ENCODE measurements at regions not wholly inside any gene's neighbourhood (a gene's known extent, or its start where the extent isn't known, plus 50 kb on each side); places are given as distances from the start of the nearest gene placed in this dataset.

GRCh38 chr2:215779912-215780311 is 233.4 kb downstream of the MREG start:
- Mint-ChIP-seq H3K9me3 (no peaks in the 10 kb centered on the region), H3K36me3 (ENCODE audit: insufficient read depth in 2 of 2) (no peaks in the 10 kb centered on the region), H3K4me3 (no peak overlapping the region), H3K4me1 (ENCODE audit: low read depth) (no peaks in the 10 kb centered on the region), H3K27ac (no peak overlapping the region), H3K27me3 (ENCODE audit: low read depth) (peaks cover 40% of the 10 kb centered on the region)
- DNase-seq (no peak), ATAC-seq (replicated peaks in 1 of 2) (no peak)

GRCh38 chr2:215777465-215778044 is 235.8 kb downstream of the MREG start:
- peaks cover 5% of the 10 kb centered on the region for H3K4me1 Mint-ChIP-seq (ENCODE audit: low read depth)
- H3K27ac Mint-ChIP-seq = no peak overlapping the region
- peak in 1 of 2 donors; percentile 21 for ATAC-seq (replicated peaks in 1 of 2)
- H3K27me3 Mint-ChIP-seq (ENCODE audit: low read depth) = peaks cover 33% of the 10 kb centered on the region
- no peaks in the 10 kb centered on the region for H3K9me3 Mint-ChIP-seq
- H3K4me3 Mint-ChIP-seq = no peak overlapping the region
- no peak for DNase-seq
- no peaks in the 10 kb centered on the region for H3K36me3 Mint-ChIP-seq (ENCODE audit: insufficient read depth in 2 of 2)

GRCh38 chr2:215775106-215775505 is 238.2 kb downstream of the MREG start:
- no peak for DNase-seq
- peaks cover 14% of the 10 kb centered on the region for H3K4me1 Mint-ChIP-seq (ENCODE audit: low read depth)
- H3K27me3 Mint-ChIP-seq (ENCODE audit: low read depth) = peaks cover 30% of the 10 kb centered on the region
- no peak for ATAC-seq (replicated peaks in 1 of 2)
- H3K9me3 Mint-ChIP-seq = no peaks in the 10 kb centered on the region
- no peaks in the 10 kb centered on the region for H3K36me3 Mint-ChIP-seq (ENCODE audit: insufficient read depth in 2 of 2)
- H3K27ac Mint-ChIP-seq = peak overlapping the region; percentile 31
- H3K4me3 Mint-ChIP-seq = no peak overlapping the region

- no peak overlapping the region for H3K27ac Mint-ChIP-seq
- peak; percentile 60 to 70 for ATAC-seq (replicated peaks in 1 of 2)
- peaks cover 32% of the 10 kb centered on the region for H3K27me3 Mint-ChIP-seq (ENCODE audit: low read depth)
- peaks cover 14% of the 10 kb centered on the region for H3K4me1 Mint-ChIP-seq (ENCODE audit: low read depth)
- no peak overlapping the region for H3K4me3 Mint-ChIP-seq
- DNase-seq = peak; percentile 16
- no peaks in the 10 kb centered on the region for H3K9me3 Mint-ChIP-seq
- H3K36me3 Mint-ChIP-seq (ENCODE audit: insufficient read depth in 2 of 2) = no peaks in the 10 kb centered on the region
Observed at GRCh38 chr2:215773728-215774127, 239.6 kb downstream of the MREG start.

- Mint-ChIP-seq H3K36me3 (ENCODE audit: insufficient read depth in 2 of 2) (peaks cover 0 to 2% of the 10 kb centered on the region in 2 donors), H3K9me3 (no peaks in the 10 kb centered on the region), H3K4me1 (ENCODE audit: low read depth) (peaks cover 14% of the 10 kb centered on the region), H3K4me3 (no peak overlapping the region), H3K27me3 (ENCODE audit: low read depth) (peaks cover 40% of the 10 kb centered on the region), H3K27ac (peak overlapping the region; percentile 66)
- no peak for ATAC-seq (replicated peaks in 1 of 2)
- no peak for DNase-seq
Observed at GRCh38 chr2:215772634-215773563, 240.5 kb downstream of the MREG start.

- Mint-ChIP-seq H3K4me1 (ENCODE audit: low read depth) (peaks cover 14% of the 10 kb centered on the region), H3K27me3 (ENCODE audit: low read depth) (peaks cover 45% of the 10 kb centered on the region), H3K9me3 (no peaks in the 10 kb centered on the region), H3K27ac (no peak overlapping the region), H3K36me3 (ENCODE audit: insufficient read depth in 2 of 2) (peaks cover 0 to 2% of the 10 kb centered on the region in 2 donors), H3K4me3 (no peak overlapping the region)
- DNase-seq (no peak), ATAC-seq (replicated peaks in 1 of 2) (no peak)
Observed at GRCh38 chr2:215772003-215772402, 241.3 kb downstream of the MREG start.

GRCh38 chr2:215771241-215771640 is 242.1 kb downstream of the MREG start:
- Mint-ChIP-seq H3K4me3 (no peak overlapping the region), H3K9me3 (no peaks in the 10 kb centered on the region), H3K4me1 (ENCODE audit: low read depth) (peaks cover 14% of the 10 kb centered on the region), H3K27me3 (ENCODE audit: low read depth) (peaks cover 50% of the 10 kb centered on the region), H3K27ac (no peak overlapping the region), H3K36me3 (ENCODE audit: insufficient read depth in 2 of 2) (peaks cover 0 to 2% of the 10 kb centered on the region in 2 donors)
- no peak for DNase-seq
- ATAC-seq (replicated peaks in 1 of 2) = no peak

GRCh38 chr2:215770668-215771067 is 242.7 kb downstream of the MREG start:
- Mint-ChIP-seq H3K9me3 (no peaks in the 10 kb centered on the region), H3K27me3 (ENCODE audit: low read depth) (peaks cover 50% of the 10 kb centered on the region), H3K27ac (no peak overlapping the region), H3K4me1 (ENCODE audit: low read depth) (peaks cover 14% of the 10 kb centered on the region), H3K36me3 (ENCODE audit: insufficient read depth in 2 of 2) (peaks cover 0 to 2% of the 10 kb centered on the region in 2 donors), H3K4me3 (no peak overlapping the region)
- no peak for ATAC-seq (replicated peaks in 1 of 2)
- DNase-seq = no peak

- Mint-ChIP-seq H3K36me3 (ENCODE audit: insufficient read depth in 2 of 2) (peaks cover 0 to 2% of the 10 kb centered on the region in 2 donors), H3K4me1 (ENCODE audit: low read depth) (peaks cover 20% of the 10 kb centered on the region), H3K4me3 (no peak overlapping the region), H3K27me3 (ENCODE audit: low read depth) (peaks cover 43% of the 10 kb centered on the region), H3K27ac (no peak overlapping the region), H3K9me3 (no peaks in the 10 kb centered on the region)
- no peak for ATAC-seq (replicated peaks in 1 of 2)
- no peak for DNase-seq
Observed at GRCh38 chr2:215769246-215769645, 244.1 kb downstream of the MREG start.

GRCh38 chr2:215767625-215768024 is 245.7 kb downstream of the MREG start:
- H3K4me1 Mint-ChIP-seq (ENCODE audit: low read depth) = peaks cover 30% of the 10 kb centered on the region
- no peaks in the 10 kb centered on the region for H3K9me3 Mint-ChIP-seq
- no peak overlapping the region for H3K27ac Mint-ChIP-seq
- no peak for ATAC-seq (replicated peaks in 1 of 2)
- H3K4me3 Mint-ChIP-seq = no peak overlapping the region
- peaks cover 0 to 2% of the 10 kb centered on the region in 2 donors for H3K36me3 Mint-ChIP-seq (ENCODE audit: insufficient read depth in 2 of 2)
- no peak for DNase-seq
- H3K27me3 Mint-ChIP-seq (ENCODE audit: low read depth) = peaks cover 35% of the 10 kb centered on the region

GRCh38 chr2:215765729-215766360 is 247.5 kb downstream of the MREG start:
- H3K27me3 Mint-ChIP-seq (ENCODE audit: low read depth) = peaks cover 35% of the 10 kb centered on the region

GRCh38 chr2:215764441-215765048 is 248.8 kb downstream of the MREG start:
- H3K4me1 Mint-ChIP-seq (ENCODE audit: low read depth) = peaks cover 36% of the 10 kb centered on the region
- H3K27ac Mint-ChIP-seq = no peak overlapping the region
- H3K36me3 Mint-ChIP-seq (ENCODE audit: insufficient read depth in 2 of 2) = peaks cover 0 to 3% of the 10 kb centered on the region in 2 donors
- ATAC-seq (replicated peaks in 1 of 2) (peak; percentile 63 to 74), DNase-seq (no peak)
- peaks cover 30% of the 10 kb centered on the region for H3K27me3 Mint-ChIP-seq (ENCODE audit: low read depth)
- no peak overlapping the region for H3K4me3 Mint-ChIP-seq
- peaks cover 0 to 2% of the 10 kb centered on the region in 2 donors for H3K9me3 Mint-ChIP-seq

More at GRCh38 chr2:215765729-215766360, 247.5 kb downstream of the MREG start:
- ATAC-seq (replicated peaks in 1 of 2) (no peak), DNase-seq (no peak)
- Mint-ChIP-seq H3K27ac (no peak overlapping the region), H3K4me3 (no peak overlapping the region), H3K4me1 (ENCODE audit: low read depth) (peaks cover 30% of the 10 kb centered on the region), H3K36me3 (ENCODE audit: insufficient read depth in 2 of 2) (peaks cover 0 to 3% of the 10 kb centered on the region in 2 donors), H3K9me3 (peaks cover 0 to 2% of the 10 kb centered on the region in 2 donors)

- H3K9me3 Mint-ChIP-seq = peaks cover 0 to 2% of the 10 kb centered on the region in 2 donors
- ATAC-seq (replicated peaks in 1 of 2) (peak in 1 of 2 donors; percentile 37), DNase-seq (no peak)
- peaks cover 0 to 1% of the 10 kb centered on the region in 2 donors for H3K36me3 Mint-ChIP-seq (ENCODE audit: insufficient read depth in 2 of 2)
- no peak overlapping the region for H3K4me3 Mint-ChIP-seq
- peaks cover 36% of the 10 kb centered on the region for H3K4me1 Mint-ChIP-seq (ENCODE audit: low read depth)
- peaks cover 5% of the 10 kb centered on the region for H3K27me3 Mint-ChIP-seq (ENCODE audit: low read depth)
- H3K27ac Mint-ChIP-seq = no peak overlapping the region
Observed at GRCh38 chr2:215760557-215760956, 252.8 kb downstream of the MREG start.
